Stimulated activated CD8-positive, alpha-beta memory T cell treated with anti-CD3 and anti-CD28 coated beads, Interleukin-15, amount 100 ng/mL, for 24 hours (primary cell): ENCODE measurements at regions not wholly inside any gene's neighbourhood (a gene's known extent, or its start where the extent isn't known, plus 50 kb on each side); places are given as distances from the start of the nearest gene placed in this dataset.
A peak's percentile ranks its signal among the peaks of the same experiment; 100 is the strongest.
"Not testable (repeated sequence)": the region's sequence is repeated elsewhere in the genome, so short reads cannot be mapped to it uniquely, and the experiment has no call there.

Experiments
- DNase-seq: peaks from one replicate; pipeline ENCODE4 v3.0.0-alpha.2; 2020; ENCODE audit warnings: low read depth

DNA sequence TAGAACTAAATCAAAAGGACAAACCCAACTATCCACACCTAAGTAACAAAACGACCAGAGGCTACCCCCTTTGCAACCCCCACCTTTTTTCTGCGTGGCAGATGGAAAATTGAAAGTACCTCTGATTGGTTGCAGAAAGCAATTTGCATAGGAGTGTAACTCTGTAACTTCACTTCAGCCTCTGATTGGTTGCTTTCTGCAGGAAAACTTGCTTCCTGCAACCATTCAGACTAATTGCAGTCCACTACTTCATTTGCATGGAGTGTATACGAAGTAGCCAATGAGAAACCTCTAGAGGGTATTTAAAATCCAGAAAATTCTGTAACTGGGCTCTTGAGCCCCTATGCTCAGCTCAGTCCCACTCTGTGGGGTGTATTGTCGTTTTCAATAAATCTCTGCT, 129.1 kb upstream of the OLIG3 start:
- DNase-seq, result no peak

DNA sequence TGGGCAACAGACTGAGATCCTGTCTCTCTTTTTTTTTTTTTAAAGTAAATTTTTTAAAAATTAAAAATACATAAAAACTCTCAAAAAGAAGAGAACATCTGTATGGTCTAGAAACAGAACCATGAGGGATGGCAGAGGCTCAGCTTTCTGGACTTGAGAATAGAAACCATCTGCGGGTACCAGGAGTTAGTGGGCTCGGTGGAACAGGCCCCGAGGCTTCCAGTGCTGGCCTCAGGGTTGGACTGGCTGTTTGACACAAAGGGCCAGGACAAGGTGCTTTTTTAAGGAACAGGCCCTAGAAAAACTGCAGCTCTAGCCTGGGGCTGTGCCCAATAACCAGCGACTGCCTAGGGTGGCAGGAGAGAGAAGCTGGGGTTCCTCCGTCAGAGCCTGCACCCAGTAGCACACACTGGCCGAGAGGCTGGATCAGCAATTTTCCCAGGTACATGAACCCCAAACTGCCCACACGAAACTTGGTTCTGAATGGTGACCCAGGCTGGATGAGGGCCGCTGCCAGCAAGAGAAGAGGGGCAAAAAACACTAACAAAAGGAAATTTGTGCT, 131.0 kb upstream of the OLIG3 start:
- DNase-seq, result no peak

DNA sequence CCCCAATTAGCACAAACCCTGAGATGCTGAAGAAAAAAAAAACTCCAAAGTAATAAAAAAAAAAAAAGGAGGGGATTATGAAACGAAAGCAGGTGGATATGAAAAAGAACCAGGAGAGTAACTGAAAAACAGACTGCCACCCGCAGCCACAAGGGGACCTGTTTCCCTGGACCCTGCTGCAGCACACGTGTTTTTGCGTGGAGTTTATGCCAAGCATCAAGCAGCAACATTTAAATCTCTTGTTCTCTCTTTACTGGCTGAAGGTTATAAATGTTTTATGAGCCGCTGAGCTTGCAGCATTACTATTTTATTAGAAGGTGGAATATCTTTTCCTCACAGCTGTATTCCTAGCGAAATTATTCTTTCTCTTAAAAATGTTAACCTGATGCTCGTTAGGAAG, 131.6 kb upstream of the OLIG3 start:
- no peak for DNase-seq

DNA sequence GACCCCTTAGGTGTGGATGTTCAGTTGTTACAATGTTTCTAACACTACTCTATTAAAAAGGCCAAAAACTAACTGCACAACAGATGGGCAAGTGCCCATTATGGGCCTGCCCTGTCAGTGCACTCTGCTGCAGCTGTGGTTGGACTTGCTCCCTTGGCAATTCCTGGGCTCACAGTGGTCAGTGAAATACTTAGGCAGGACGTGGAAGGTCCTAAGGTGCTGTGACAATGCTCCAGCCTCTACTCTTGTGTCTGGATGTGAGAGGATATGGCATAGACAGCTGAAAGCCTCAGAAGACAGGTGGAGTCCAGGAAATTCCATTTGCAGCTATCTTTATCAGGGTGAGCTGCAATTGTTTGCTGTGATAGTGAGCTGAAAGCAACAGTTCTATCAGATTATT, 136.5 kb upstream of the OLIG3 start:
- DNase-seq, result no peak

DNA sequence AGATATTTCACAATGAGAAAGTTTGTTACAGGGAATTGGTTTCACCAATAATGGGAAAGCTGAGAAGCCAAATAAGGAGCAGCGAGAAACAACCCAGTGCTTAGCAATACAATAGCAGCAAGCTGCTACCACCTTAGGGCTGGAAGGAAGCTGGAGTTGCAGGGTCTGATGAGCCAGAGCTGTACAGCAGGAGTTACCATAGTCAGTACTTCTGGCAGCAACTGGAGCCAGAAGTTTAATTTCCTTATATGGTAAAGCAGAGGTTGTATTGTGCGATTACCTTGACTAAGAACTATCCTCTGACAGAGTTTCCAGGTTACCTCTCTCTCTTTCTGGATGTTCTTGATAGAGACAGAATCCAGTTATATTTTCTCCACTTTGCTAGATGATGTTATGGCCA, 137.1 kb upstream of the OLIG3 start:
- no peak for DNase-seq

DNA sequence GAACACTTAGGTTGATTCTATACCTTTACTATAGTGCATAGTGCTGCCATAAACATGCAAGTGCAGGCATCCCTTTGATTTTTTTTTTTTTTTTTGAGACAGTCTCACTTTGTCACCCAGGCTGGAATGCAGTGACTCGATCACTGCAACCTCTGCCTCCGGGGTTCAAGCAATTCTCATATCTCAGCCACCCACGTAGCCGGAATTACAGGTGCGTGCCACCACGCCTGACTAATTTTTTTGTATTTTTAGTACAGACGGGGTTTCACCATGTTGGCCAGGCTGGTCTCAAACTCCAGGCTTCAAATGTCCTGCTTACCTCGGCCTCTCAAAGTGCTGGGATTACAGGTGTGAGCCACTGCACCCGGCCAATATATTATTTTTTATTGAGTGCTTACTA, 140.0 kb upstream of the OLIG3 start:
- not testable (repeated sequence) for DNase-seq

DNA sequence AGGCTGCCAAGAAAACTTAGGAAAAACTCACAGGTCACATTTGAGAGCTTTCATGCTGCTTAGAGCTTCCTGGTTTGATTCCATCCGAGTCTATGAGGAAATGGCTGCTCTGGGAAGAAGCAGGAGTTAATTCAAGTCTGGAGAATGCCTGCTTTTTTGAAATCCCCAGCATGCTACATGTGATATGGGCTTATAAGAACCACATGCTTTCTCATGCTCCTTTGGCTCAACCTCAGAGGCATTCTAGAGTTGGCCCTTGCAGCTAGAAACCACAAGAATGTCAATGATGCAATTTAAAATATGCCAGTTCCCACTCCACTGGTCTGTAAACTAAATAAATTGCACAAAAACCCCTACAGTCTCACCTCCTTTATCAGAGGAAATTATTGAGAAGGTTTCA, 142.9 kb upstream of the OLIG3 start:
- DNase-seq, result no peak

DNA sequence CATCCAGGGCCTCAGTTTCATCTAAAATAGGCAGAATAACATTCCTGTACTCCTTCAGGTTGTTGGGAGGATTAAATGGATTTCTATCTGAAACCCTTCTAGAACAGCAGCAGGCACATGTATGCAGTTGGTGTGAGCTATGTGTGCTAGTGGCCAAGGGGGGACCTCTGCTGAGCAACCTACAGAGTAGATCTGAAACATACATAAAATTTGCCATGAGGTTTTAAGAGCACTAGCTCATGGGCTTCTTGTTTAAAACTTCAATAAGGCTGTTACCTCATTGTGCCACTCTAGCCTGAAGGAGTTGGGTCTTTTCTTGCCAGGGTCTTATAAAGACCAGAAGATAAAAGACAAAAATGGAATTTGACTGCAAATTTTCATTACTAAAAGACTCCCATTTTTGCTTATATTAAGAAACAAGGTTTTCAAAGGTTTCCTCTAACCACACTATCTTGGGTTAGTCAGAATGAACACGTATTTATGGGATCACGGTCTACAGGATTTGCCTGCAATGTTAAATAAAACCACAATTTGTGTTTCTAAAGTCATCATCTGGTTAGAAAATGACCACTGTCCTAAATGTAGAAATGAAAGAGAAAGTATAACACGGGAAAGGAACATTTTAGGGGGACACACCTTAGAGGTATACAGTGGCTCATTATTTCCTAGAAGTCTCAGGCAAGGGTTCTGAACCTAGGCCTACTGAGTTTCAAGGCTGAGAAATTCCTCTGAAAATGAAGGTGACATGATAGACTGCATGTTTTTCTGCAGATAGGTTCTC, 144.9 kb upstream of the OLIG3 start:
- no peak for DNase-seq

DNA sequence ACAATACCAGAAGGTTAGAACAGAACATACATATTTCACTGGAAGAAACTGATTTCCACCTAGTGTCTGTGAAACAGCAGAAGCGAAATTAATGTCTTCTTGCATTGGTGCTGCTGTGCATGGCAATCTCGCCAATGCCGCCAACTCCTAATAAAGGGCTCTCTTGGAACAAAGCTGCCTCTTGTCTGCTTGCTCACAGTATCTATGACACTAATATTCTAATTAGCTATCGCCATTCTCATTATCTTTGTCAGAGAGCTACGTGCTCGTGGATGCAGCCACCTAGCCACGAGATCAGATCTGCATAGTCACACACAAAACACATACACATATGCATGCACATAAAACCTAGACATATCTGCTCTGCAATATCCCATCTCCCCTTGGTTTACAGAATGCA, 145.9 kb upstream of the OLIG3 start:
- DNase-seq, result no peak

DNA sequence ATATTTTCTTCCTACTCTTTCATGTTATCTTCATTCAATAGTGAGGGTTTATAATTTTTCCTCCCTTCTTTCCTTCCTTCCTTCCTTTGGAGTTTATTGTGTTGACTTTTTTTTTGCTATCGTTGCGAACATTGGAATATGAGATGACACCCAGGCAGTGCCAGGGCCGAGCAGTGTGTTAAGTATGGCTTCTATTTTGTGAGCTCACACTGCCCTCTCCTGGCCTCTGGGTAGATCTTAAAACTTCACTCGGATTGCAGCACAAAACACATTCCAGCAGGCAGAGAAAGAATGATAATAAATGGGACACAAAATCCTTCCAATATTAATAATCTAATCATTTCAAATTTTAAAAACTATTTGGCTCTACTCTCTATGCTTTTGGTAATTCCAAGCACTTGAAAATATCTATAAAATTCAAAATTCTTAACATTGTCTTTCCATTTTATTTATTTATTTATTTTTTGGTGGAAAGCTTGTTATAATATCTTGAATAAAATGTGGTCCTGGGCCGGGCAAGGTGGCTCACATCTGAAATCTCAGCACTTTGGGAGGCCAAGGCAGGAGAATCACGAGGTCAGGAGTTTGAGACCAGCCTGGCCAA, 147.4 kb upstream of the OLIG3 start:
- DNase-seq, result peak; percentile 7

DNA sequence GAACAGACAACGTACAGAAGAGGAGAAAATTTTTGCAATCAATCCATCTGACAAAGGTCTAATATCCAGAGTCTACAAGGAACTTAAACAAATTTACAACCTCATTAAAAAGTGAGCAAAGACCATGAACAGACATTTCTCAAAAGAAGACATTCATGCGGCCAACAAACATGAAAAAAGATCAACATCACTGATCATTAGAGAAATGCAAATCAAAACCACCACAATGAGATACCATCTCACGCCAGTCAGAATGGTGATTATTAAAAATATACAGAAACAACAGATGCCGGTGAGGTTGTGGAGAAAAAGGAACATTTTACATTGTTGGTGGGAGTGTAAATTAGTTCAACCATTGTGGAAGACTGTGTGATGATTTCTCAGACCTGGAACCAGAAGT, 149.0 kb upstream of the OLIG3 start:
- not testable (repeated sequence) for DNase-seq

DNA sequence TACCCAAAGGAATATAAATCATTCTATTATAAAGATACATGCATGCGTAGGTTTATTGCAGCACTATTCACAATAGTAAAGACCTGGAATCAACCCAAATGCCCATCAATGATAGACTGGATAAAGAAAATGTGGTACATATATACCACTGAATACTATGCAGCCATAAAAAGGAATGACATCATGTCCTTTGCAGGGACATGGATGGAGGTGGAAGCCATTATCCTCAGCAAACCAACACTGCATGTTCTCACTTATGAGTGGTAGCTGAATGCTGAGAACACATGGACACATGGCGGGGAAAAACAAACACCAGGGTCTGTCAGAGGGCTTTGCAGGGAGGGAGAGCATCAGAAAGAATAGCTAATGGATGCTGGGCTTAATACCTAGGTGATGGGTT, 149.4 kb upstream of the OLIG3 start:
- DNase-seq, result not testable (repeated sequence)

DNA sequence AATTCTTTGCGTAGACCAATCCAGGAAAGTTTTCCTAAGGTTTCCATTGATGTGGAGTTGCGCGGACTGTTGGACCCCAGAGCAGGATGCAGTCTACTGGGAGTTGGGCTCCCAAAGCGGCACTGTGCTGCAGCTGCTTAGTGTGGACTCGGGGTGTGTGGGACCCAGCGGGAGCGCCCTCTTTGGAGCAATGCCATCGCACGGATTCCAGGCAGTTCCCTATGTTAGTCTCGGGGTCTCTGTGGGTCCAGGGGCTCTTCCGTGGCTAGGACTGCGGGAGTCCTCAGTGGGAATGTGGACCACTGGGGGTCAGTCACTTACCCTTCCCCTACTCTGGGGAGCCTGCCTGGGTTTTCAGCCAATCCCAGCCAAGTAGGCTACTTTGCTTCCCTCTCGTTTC, 151.7 kb upstream of the OLIG3 start:
- no peak for DNase-seq

DNA sequence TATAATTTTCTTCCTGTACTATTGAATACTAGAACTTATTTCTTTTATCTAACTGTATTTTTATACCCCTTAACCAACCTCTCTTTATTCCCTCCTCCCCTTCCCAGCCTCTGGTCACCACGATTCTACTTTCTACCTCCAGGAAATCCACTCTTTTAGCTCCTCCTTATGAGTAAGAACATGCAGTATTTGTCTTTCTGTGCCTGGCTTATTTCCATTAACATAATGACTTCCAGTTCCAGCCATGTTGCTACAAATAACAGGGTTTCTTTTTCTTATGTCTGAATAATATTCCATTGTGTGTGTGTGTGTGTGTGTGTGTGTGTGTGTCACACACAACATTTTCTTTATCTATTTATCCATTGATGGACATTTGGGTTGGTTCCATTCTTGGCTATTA, 152.3 kb upstream of the OLIG3 start:
- no peak for DNase-seq

DNA sequence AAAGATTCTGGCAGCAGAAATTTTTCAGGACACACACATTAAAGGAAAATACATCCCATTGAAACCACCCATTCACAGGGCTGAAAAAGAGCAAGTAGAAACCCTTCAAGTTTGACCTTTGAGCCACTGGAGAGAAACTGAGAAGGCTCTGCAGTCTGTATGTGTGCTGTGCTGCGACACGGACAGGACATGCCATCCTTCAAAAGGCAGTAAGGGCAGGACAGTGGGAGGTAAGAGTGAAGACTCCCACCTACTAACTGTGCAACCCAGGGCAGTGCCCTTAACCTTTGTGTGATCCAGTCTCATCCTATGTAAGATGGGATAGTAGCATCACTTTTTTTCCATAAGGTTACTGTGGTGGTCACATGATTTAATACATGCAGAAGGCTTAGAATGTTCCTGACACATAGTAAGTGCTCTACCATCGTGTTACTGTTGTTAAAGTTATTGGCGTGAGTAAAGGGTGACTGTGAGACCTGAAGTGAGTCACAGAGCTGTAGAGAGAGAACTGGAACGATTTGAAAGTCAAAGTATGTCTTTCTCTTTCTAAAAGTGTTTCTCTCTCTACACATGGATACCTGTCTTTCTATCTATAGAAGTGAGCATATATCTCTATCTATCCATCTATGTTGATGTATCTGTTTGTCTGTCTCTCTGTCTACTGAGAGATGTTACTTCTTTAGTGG, 153.7 kb upstream of the OLIG3 start:
- no peak for DNase-seq

DNA sequence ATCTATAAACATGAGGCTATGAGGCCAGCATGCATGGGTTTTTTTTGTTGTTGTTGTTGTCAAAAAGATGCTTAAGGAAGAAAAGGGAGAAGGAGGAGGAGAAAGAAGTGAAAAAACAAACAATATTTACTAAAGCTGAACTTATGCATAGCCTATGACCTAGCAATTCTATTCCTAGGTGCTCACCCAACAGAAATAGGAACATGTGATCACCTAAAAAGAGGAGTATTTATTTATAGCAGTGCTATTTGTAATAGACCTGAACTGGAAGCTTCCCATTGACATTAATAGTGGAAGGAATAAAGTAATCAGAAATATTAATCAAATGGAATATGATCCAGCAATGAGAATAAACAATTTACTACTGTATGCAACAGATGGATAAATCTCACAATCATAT, 156.5 kb upstream of the OLIG3 start:
- DNase-seq, result no peak

DNA sequence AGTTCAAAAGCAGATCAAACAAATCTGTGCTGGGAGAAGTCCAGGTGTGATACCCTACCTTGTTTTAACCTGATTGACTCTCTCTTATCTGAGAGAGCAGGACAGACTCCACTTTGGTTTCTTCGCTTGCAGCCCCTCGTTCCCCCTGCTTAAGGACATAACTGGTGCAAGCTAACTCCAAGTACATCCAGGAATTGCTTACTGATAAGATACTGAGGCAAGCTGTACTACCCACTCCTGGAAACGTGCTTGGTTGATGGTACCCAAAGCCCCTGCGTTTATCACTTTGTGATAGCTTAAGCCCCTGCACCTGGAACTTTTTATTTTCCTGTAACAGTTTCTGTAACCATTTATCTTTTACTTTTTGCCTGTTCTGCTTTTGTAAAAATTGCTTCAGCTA, 157.0 kb upstream of the OLIG3 start:
- DNase-seq, result no peak

DNA sequence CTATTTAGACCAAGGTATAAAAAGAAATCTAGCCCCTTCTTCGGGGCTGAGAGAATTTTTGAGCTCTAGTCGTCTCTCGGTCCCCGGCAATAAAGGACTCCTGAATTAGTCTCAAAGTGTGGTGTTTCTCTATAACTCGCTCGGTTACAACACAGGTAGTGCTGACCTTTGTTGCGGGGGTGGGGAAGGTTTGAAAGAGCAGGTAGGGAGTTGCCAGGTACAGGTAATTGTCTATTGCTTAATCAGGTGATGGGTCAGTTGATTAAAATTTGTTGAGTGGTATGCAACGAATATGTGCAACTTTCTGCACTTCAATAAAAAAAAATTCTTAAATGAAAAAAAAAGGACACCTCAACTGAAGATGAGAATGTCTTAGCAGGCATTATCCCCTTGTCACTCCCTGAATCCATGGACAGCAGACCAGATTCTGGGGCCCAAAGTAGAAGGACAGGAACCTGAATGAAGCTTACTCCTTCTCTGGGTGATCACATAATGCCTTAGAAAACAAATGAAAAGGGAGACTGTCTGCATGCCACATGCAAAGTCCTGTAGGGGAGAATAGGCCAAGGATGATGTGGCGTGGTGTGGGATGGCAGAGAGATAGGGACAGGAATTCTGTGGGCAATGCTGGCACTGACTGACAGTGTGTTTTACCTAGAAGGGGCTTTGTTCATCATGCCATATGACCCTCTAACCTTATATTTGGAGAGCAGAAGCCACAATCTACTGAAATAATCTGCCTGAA, 157.6 kb upstream of the OLIG3 start:
- DNase-seq, result no peak

DNA sequence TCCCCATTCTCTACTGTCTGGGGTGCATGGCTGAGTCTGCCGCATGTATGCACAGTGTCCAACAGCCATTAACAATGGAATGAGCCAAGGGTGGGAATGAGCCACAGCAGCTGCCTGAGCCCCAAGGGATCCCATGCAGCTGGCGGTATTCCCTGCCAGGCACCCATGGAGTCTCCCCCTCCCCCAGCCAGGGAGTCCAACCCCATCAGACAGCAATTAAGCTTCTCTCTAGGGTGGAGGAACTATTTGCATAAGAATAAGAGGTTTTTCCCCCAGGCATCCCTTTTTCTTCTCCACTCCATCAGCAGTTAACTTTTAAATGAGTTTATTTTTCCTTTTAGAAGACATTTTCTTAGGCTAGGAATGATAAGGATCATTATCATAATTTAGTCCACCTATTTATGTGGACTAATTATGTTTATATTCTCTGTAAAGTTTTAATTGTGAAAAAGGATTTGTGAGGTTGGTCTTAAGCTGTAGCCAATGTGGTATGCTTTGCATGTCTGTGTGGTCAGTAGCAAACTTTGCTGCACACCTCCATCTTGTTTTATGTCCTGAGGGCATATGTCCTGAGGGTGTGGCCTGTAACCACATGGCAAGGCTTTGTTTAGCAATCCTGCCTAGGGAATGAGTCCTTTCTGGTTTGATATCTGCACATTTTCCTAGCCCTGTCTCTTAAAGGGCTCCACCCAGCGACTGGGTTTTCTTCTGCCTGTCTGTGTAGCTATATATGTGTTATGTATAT, 158.9 kb upstream of the OLIG3 start:
- no peak for DNase-seq

DNA sequence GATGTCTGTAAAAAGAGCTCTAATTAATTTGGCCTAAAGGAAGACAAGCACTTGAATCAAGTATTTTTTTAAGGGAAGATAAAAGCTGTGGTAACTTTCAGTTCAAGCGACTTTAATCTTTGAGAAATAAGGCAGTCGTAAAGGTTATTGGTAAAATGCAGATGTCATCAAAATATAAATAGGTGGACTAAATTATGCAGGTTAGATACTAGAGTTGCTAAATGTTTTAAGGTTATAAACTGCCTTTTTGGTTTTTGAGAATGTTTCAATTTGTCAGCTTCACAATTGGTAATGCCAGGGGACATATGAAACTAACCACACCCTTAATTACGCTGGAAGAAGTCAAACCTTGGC, 159.5 kb upstream of the OLIG3 start:
- no peak for DNase-seq

DNA sequence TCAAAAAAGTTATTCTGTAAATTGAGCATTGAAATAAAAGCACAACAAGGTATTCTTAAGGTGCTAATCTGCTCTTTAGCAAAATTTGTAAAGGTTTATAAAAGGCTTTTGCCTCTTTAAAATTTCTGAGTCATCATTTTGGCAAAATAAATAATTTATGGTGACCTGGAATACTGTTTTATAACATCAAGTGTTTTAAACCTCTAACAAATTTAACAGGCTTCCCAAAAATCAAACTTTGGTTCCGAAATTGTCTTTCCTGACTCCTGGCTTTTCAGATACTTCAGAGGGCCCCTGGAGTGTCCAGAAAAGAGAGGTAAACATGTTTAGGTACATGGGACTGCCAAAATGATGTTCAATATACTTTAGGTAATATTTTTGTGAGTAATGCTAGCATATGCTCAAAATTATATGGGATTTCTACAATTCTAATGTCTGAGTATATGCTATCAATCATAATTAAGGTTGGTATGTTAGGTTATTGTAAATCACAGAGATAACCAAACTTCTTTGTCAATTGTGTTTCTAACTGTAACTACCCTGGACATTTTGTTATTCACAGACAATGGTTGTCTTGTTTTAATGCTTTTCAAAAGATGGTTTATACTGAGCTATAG, 160.3 kb upstream of the OLIG3 start:
- DNase-seq, result no peak
